ENCODE measurements at regions not wholly inside any gene's neighbourhood (a gene's known extent, or its start where the extent isn't known, plus 50 kb on each side); places are given as distances from the start of the nearest gene placed in this dataset.
"Not testable (repeated sequence)": the region's sequence is repeated elsewhere in the genome, so short reads cannot be mapped to it uniquely, and the experiment has no call there.

- DNase-seq, result not testable (repeated sequence)
These were observed 543.5 kb downstream of the RPIA start for GRCh38 chr2:89234818-89235466.

GRCh38 chr2:89236832-89237450, 545.5 kb downstream of the RPIA start:
- DNase-seq, result not testable (repeated sequence)

- DNase-seq, result not testable (repeated sequence)
These were observed 546.3 kb downstream of the RPIA start for GRCh38 chr2:89237783-89238182.

- DNase-seq, result not testable (repeated sequence)
These were observed 551.7 kb downstream of the RPIA start for GRCh38 chr2:89243114-89243700.

GRCh38 chr2:89244407-89244806, 552.9 kb downstream of the RPIA start:
- DNase-seq, result not testable (repeated sequence)

GRCh38 chr2:89245478-89245877, 554.0 kb downstream of the RPIA start:
- not testable (repeated sequence) for DNase-seq

- not testable (repeated sequence) for DNase-seq
These were observed 554.6 kb downstream of the RPIA start for GRCh38 chr2:89246027-89246426.

GRCh38 chr2:89246620-89247019, 555.1 kb downstream of the RPIA start:
- DNase-seq, result not testable (repeated sequence)

GRCh38 chr2:89255013-89255412, 563.5 kb downstream of the RPIA start:
- DNase-seq, result not testable (repeated sequence)

GRCh38 chr2:89273443-89273842, 582.0 kb downstream of the RPIA start:
- DNase-seq, result not testable (repeated sequence)

GRCh38 chr2:89280536-89280935, 589.1 kb downstream of the RPIA start:
- not testable (repeated sequence) for DNase-seq

- not testable (repeated sequence) for DNase-seq
These were observed 595.1 kb downstream of the RPIA start for GRCh38 chr2:89286448-89287080.

- DNase-seq, result not testable (repeated sequence)
These were observed 595.6 kb downstream of the RPIA start for GRCh38 chr2:89287084-89287483.

GRCh38 chr2:89291717-89292298, 600.3 kb downstream of the RPIA start:
- not testable (repeated sequence) for DNase-seq

- not testable (repeated sequence) for DNase-seq
These were observed 601.9 kb downstream of the RPIA start for GRCh38 chr2:89293399-89293798.

GRCh38 chr2:89294335-89294734, 602.9 kb downstream of the RPIA start:
- not testable (repeated sequence) for DNase-seq

GRCh38 chr2:89296820-89297398, 605.4 kb downstream of the RPIA start:
- DNase-seq, result not testable (repeated sequence)

- DNase-seq, result not testable (repeated sequence)
These were observed 607.7 kb downstream of the RPIA start for GRCh38 chr2:89299196-89299595.

GRCh38 chr2:89305623-89306022, 614.1 kb downstream of the RPIA start:
- DNase-seq, result not testable (repeated sequence)

GRCh38 chr2:89306869-89307637, 615.6 kb downstream of the RPIA start:
- not testable (repeated sequence) for DNase-seq

GRCh38 chr2:89318990-89319389, 627.5 kb downstream of the RPIA start:
- not testable (repeated sequence) for DNase-seq

- DNase-seq, result not testable (repeated sequence)
These were observed 634.4 kb downstream of the RPIA start for GRCh38 chr2:89325894-89326293.
